HG03565 (cell line): ENCODE measurements at regions not wholly inside any gene's neighbourhood (a gene's known extent, or its start where the extent isn't known, plus 50 kb on each side); places are given as distances from the start of the nearest gene placed in this dataset.

ENCODE experiments used
- ATAC-seq: cut with Tn5 transposase; IDR thresholded peaks from one replicate; pipeline ENCODE4 v1.9.1; 2021; ENCODE audit warnings: mild to moderate bottlenecking, moderate library complexity; ENCODE audit not compliant: unreplicated experiment

GRCh38 chr21:35770101-35770945, 290.0 kb downstream of the SETD4 start:
- ATAC-seq, result no peak

- ATAC-seq, result no peak
These were observed 292.1 kb downstream of the SETD4 start for GRCh38 chr21:35768187-35768586.

DNA sequence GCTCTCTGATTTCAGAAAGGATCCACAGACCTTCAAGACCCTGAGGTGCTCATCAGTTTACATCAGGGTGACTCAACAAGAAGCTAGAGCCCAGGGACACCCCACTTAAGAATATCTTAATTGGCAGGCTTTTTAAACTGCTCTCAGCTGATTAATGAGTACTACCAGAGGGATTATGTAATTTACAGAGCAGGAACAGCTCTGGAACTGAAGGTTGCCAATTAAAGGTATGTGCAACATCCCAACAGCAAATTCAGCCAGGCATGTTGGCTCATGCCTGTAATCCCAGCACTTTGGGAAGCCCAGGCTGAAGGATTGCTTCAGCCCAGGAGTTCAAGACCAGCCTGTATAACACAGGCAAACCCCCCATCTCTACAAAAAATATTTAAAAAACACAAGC, 295.7 kb downstream of the SETD4 start:
- no peak for ATAC-seq

DNA sequence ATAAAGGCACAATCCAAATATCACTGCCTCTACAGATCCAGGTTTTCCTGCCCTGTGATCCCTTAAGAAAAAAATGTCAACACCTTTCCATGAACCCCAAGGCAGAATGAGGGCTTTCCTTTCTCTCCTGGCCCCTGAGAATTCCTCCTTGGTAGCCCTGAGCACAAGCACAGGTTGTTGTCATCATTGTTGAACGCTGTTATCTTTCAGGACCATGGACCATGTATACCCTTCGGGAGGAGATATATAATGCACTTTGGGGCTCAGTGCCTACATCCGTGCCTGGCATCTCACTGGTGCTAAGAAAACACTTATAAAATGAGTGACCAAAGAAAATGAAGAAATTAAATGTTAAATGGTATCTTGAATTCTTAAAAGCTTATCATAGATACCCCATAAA, 296.2 kb downstream of the SETD4 start:
- ATAC-seq, result no peak

DNA sequence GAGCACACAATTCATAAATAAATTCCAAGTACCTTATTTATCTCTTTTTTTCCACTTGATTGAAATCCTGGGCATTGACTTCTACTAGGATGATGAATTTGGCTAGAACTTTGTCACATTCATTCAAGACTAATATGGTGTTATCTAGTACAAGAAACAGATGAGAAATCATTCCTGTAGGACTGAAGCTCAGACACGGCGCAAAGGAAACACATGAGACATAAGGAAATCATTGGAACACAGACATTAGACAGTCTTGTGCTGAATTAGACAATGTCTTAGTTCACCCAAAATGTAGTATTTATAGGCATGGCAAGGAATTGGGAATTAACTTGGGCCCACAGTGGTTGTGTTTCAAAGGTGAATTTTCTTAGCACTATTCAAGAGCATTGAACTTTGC, 305.7 kb downstream of the SETD4 start:
- ATAC-seq, result no peak

- no peak for ATAC-seq
These were observed 307.0 kb downstream of the SETD4 start for GRCh38 chr21:35753308-35753707.

DNA sequence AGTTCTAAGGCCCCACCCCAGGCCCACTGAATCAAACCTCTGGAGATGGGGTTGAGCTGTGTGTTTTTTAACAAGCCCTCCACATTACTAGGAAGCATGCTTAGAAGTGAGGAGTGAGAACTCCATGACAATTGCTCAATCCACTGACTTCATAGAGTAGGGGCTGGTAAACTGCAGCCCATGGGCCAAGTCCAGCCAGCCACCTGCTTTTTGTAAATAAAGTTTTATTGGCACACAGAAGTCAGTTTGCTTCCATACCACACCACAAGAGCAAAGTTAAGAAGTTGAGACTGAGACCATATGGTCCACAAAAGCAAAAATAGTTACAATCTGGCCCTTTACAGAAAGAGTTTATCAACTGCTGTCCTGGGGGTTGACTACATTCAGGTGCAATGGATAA, 309.2 kb downstream of the SETD4 start:
- no peak for ATAC-seq

DNA sequence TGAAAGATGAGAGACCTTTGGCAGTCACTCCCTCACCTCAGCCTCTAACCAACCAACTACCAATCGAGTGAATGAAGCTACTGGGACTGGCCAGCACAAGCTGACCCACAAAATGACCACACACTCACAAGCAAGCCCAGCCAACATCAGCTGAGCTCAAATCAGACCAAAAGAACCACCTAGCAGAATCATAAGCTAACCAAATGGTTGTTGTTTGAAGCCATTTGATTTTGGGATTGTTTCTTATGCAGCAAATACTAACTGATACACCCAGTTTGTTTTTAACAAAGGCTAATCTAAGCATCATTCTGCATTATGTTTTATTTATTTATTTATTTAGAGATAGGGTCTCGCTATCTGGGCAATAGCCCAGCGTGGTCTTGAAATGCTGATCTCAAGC, 310.4 kb downstream of the SETD4 start:
- ATAC-seq, result no peak

GRCh38 chr21:35748678-35749314, 311.5 kb downstream of the SETD4 start:
- ATAC-seq, result no peak

DNA sequence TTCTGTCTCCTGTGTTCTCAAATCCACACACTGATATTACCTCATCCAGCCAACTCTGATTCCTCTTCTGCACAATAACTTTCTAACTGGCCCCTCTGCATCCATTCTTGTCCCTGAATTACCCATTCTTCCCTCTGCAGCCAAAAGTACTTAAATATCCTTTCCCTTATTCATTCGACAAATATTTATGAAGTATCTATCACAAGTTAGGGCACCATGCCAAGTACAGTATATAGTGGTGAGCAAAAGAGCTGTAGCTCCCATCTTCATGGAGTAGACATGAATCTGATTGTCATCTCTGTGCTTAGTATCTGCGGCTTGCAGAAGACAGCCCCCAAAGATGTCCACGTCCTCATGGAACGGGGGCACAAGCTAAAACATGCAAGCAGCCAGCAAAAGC, 316.8 kb downstream of the SETD4 start:
- no peak for ATAC-seq

GRCh38 chr21:35738347-35738961, 321.9 kb downstream of the SETD4 start:
- ATAC-seq, result no peak

DNA sequence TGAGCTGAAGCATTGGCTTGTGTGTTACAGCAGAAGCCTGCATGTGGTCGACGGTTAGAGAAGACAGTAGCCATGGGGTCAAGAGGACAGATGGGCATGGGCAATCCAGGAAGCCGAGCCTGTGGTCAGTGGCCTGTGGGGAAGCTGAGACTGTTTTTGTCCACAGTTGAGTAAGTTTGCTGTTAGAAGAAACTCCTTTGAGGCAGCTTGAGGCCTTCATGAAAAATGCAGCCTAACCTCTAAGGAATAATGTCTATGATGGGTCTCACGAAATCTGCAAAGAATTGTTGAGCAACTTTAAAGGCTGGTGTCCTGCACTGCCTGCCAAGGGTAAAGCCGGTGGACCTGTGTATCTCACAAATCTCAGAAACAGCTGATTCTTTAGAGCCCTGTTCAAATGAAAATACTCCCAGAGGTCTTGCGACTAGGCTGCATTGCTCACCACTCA, 322.4 kb downstream of the SETD4 start:
- no peak for ATAC-seq

DNA sequence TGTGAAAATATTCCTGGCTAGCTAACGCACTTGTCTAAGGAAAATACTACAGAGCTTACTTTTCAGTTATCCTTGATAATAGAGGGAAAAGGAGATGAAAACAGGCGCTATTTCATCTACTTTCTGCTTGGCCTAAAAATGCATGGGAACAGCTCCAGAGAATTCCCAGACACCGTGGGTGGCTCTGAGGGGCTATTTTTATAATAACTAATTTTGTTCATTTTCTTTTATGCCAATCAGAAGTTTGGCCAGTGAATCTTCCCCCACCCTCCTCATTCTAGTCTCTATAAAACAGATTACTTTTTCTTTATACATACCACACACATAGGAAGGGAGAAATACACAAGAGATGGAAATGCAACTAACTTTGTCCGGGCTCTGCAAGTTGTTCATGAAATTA, 322.9 kb downstream of the SETD4 start:
- ATAC-seq, result no peak

DNA sequence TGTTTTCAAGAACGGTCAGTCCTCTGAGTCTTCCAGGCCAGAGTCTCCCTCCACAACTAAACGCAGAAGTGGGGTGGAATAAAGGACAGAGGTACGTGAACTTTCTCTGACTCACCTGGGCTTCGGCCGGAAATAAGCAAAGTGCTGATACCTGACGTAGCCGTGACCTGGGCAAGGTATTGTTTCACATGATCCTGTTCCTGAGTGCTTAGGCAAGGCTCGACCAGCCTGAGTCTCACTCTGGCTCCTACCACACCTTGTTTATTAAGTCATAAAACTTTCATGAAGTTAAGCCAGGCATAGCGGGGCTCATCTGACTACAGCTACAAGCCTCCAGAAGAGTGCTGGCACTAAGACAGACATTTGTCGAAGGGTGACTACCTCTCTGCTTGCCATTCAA, 327.5 kb downstream of the SETD4 start:
- ATAC-seq, result no peak

DNA sequence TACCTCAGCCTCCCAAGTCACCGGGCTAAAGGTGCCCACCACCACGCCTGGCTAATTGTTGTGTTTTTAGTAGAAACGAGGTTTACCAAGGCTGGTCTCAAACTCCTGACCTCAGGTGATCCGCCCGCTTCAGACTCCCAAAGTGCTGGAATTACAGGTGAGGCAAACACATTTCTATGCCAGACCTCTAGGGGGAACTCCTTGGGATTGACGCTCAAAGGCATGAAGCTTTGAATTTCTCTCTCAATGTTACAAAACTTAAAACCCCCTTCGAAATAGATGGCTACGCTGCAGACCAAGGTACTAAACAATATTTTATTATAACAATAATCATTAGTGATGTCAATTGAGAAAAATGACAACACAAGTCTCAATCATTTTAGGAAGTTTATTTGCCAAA, 330.0 kb downstream of the SETD4 start:
- no peak for ATAC-seq

GRCh38 chr21:35727830-35728229, 332.5 kb downstream of the SETD4 start:
- no peak for ATAC-seq

DNA sequence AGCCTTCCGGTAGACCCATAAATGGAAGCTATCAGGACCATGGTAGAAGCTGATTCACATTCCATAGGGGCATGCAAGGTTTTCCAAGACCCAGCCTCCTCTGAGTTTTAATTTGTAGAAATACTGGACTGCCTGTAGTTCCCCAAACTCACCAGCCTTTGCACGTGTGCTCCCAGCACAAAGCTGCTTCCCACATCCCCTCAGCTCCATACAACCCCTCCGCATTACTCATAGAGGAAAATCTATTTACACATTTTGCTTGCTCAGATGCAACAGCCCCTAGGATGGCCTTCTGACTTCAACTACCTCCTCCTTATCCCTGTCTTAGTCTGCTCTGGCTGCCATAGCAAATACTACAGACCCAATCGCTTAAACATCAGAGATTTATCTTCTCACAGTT, 336.2 kb downstream of the SETD4 start:
- ATAC-seq, result no peak

- no peak for ATAC-seq
These were observed 338.6 kb downstream of the SETD4 start for GRCh38 chr21:35721701-35722100.

- ATAC-seq, result no peak
These were observed 340.1 kb downstream of the SETD4 start for GRCh38 chr21:35720208-35720731.

DNA sequence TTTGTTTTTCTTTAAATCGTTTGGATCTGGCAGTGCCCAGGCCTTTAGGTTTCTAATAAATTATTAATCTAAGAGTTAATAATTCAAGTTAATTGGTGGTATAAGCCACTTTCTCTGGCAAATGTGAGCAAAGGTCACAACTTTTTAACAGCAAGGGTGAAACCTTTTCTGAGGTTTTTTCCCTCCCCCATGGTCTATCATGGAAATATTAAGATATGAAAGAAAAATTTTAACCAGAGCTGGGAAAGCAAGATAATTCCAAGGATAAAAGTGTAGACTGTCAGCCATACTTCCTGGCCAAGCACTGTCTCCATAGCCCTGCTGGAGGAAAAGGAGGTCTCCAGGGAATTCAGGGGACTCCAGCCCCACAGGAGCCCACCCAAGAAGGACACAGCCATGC, 341.2 kb downstream of the SETD4 start:
- ATAC-seq, result no peak

DNA sequence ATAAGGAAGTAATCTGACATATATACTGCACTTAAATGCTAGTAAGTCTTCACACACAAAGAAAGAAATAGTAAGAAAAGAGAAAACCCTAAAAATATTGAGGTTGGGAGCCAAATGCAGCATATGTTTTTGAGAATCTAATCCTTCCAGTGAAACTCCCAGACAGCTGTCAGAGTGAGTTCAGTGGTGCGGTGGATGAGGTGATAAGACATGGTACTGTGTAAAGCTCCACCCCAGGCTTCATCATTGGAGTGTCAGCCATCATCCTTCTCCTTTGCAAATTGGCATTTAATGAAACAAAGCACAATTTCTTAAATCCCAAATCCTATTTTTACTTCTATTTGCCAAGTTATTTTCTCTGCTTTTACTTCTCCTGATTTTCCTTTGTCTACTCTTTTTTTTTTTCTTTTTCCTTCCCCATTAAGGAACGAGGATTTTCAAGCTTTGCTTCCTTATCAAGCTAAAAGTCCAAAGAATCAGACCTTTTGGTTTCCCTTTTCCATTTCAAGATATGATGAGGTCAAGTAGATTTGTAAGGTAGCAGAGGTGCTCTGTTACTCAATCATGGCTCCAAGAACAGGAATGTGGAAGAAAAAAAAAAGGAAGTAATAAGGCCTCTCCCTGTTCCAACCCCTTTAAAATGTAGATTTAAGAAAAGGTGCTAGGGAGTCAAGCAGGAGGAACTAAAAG, 343.3 kb downstream of the SETD4 start:
- ATAC-seq, result no peak
